BJ (cell line): ENCODE measurements at regions not wholly inside any gene's neighbourhood (a gene's known extent, or its start where the extent isn't known, plus 50 kb on each side); places are given as distances from the start of the nearest gene placed in this dataset.

ENCODE experiments used
- CTCF ChIA-PET: fragments of 350-600 bp; formaldehyde crosslinking; extraction: SDS; loops from one replicate; lab custom pipeline; 2021; ENCODE audit warnings: antibody characterized with exemption, inconsistent platforms; lab: Yijun Ruan, JAX
- POLR2A ChIA-PET: fragments of 300-600 bp; sonication (Branson Sonifier 250); formaldehyde crosslinking; extraction: SDS; loops from one replicate; lab custom pipeline; 2021; ENCODE audit warnings: antibody characterized with exemption; lab: Charles Lee
- DNase-seq: peaks from one replicate; pipeline ENCODE4 v3.0.0-alpha.2; 2011; ENCODE audit warnings: low read depth
- H3K27me3 ChIP-seq: 2 replicates; pipeline ENCODE4 v1.6.0; 2011; ENCODE audit warnings: low read length; ENCODE audit not compliant: control insufficient read depth, insufficient read depth
- H3K36me3 ChIP-seq: 2 replicates; pipeline ENCODE4 v1.5.1; 2011; ENCODE audit warnings: low read length; ENCODE audit not compliant: control insufficient read depth, insufficient read depth
- H3K4me3 ChIP-seq: 2 replicates; pipeline ENCODE4 v1.5.1; 2011; ENCODE audit warnings: low read depth, mild to moderate bottlenecking, control low read depth, low read length
- CTCF ChIP-seq: IDR thresholded peaks from 2 replicates; pipeline ENCODE4 v1.5.1; 2011; ENCODE audit warnings: low read depth, mild to moderate bottlenecking, control low read depth, inconsistent platforms, low read length, moderate library complexity; ENCODE audit not compliant: insufficient read depth

DNA sequence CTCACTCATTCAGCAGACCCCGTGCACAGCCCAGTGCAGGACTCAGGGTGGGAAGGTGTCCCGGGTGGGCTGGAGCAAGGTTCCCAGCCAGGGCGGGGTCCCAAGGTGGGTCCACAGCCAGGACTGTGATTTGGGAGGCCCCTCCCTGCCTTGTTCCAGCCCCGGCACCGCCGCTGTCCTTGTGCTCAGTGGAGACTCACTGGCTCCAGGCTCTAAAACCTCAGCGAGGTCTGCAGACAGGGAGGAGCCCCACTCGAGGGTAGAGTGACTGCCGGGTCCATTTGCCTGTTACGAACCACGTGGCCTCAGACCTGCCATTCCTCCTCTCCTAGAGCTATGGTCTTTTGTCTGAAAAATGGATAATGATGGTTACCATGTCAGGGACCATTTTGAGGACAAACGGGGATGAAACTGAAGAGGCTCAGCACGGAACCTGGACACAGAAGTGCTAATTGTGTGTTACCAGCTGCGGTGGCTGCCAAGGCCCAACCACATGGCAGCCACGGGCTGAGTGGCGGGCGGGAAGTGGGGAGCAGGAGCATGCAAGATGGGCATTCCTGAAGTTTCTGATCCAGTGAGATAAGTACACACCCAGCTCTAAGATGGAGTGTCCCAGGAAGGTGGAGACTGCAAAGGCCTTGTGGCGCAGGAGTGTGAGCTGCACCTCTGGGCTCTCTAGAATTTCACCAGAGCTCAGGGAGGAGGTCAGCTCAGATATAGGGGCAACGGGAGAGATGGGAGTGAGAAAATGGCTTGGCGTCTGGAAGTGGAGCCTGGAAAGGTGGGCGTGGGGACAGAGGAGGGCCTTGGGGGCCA, 317.6 kb downstream of the SEC14L1 start:
- peaks cover 10% of the 10 kb centered on the region for H3K36me3 ChIP-seq
- H3K27me3 ChIP-seq, result no peaks in the 10 kb centered on the region
- no peak for TF ChIP-seq CTCF
- ChIA-PET CTCF (interaction anchor here (0.7 kb wide), 1 partner anchor 36 kb away, joined by 3 read pairs; no protein-coding TSS in a partner anchor), POLR2A (no interaction called here)
- H3K4me3 ChIP-seq, result no peak overlapping the region
- no peak for DNase-seq

- no peak for DNase-seq
- ChIA-PET CTCF (interaction anchor here (0.7 to 1.0 kb wide), 2 partner anchors 12 to 35 kb away, joined by 3 read pairs; no protein-coding TSS in a partner anchor), POLR2A (no interaction called here)
- Histone ChIP-seq H3K36me3 (peaks cover 10% of the 10 kb centered on the region), H3K27me3 (no peaks in the 10 kb centered on the region), H3K4me3 (no peak overlapping the region)
- TF ChIP-seq CTCF, result no peak
Measured at GRCh38 chr17:77459018-77459755, 318.4 kb downstream of the SEC14L1 start.

GRCh38 chr17:77460514-77461046, 319.8 kb downstream of the SEC14L1 start:
- Histone ChIP-seq H3K4me3 (no peak overlapping the region), H3K27me3 (no peaks in the 10 kb centered on the region), H3K36me3 (peaks cover 10% of the 10 kb centered on the region)
- TF ChIP-seq CTCF, result no peak
- POLR2A ChIA-PET, result no interaction called here
- no peak for DNase-seq
- CTCF ChIA-PET, result interaction anchor here (1.0 kb wide), 1 partner anchor 11 kb away, joined by 3 read pairs; no protein-coding TSS in a partner anchor

- no peak for TF ChIP-seq CTCF
- H3K4me3 ChIP-seq, result no peak overlapping the region
- no peaks in the 10 kb centered on the region for H3K27me3 ChIP-seq
- POLR2A ChIA-PET, result no interaction called here
- H3K36me3 ChIP-seq, result peaks cover 7% of the 10 kb centered on the region
- CTCF ChIA-PET, result no interaction called here
- no peak for DNase-seq
Measured at GRCh38 chr17:77461277-77462057, 320.7 kb downstream of the SEC14L1 start.
